ENCODE measurements at regions not wholly inside any gene's neighbourhood (a gene's known extent, or its start where the extent isn't known, plus 50 kb on each side); places are given as distances from the start of the nearest gene placed in this dataset.
"Not testable (repeated sequence)": the region's sequence is repeated elsewhere in the genome, so short reads cannot be mapped to it uniquely, and the experiment has no call there.

GRCh38 chrX:131885042-131885441 lies 138.1 kb upstream of the STK26 start:
- not testable (repeated sequence) for ATAC-seq; DNase-seq (ENCODE audit: low spot score in 2 of 2); H3K9me3 Mint-ChIP-seq; H3K36me3 Mint-ChIP-seq; H3K27ac Mint-ChIP-seq

- DNase-seq (ENCODE audit: low spot score in 2 of 2); H3K27ac Mint-ChIP-seq; ATAC-seq; H3K9me3 Mint-ChIP-seq; H3K36me3 Mint-ChIP-seq: not testable (repeated sequence)
Measured at GRCh38 chrX:131893857-131894256, 129.2 kb upstream of the STK26 start.

GRCh38 chrX:131894995-131895394 lies 128.1 kb upstream of the STK26 start:
- Mint-ChIP-seq H3K9me3 (no peaks in the 10 kb centered on the region), H3K36me3 (no peaks in the 10 kb centered on the region), H3K27ac (no peak overlapping the region)
- no peak for DNase-seq (ENCODE audit: low spot score in 2 of 2)
- peak in 1 of 2 donors; percentile 34 for ATAC-seq

GRCh38 chrX:131895807-131896206 lies 127.3 kb upstream of the STK26 start:
- DNase-seq (ENCODE audit: low spot score in 2 of 2) (no peak), ATAC-seq (no peak)
- H3K36me3 Mint-ChIP-seq, result no peaks in the 10 kb centered on the region
- no peak overlapping the region for H3K27ac Mint-ChIP-seq
- H3K9me3 Mint-ChIP-seq, result no peaks in the 10 kb centered on the region

GRCh38 chrX:131901546-131901945 lies 121.6 kb upstream of the STK26 start:
- no peak for ATAC-seq
- DNase-seq (ENCODE audit: low spot score in 2 of 2), result no peak
- Mint-ChIP-seq H3K36me3 (no peaks in the 10 kb centered on the region), H3K9me3 (no peaks in the 10 kb centered on the region), H3K27ac (no peak overlapping the region)

GRCh38 chrX:131907488-131908314 lies 115.4 kb upstream of the STK26 start:
- DNase-seq (ENCODE audit: low spot score in 2 of 2), result no peak
- Mint-ChIP-seq H3K36me3 (no peaks in the 10 kb centered on the region), H3K9me3 (no peaks in the 10 kb centered on the region), H3K27ac (no peak overlapping the region)
- ATAC-seq, result peak in 1 of 2 donors; percentile 41

- ATAC-seq (no peak), DNase-seq (ENCODE audit: low spot score in 2 of 2) (no peak)
- H3K36me3 Mint-ChIP-seq, result no peaks in the 10 kb centered on the region
- no peaks in the 10 kb centered on the region for H3K9me3 Mint-ChIP-seq
- no peak overlapping the region for H3K27ac Mint-ChIP-seq
Measured at GRCh38 chrX:131910586-131910985, 112.5 kb upstream of the STK26 start.

GRCh38 chrX:131915488-131915887 lies 107.6 kb upstream of the STK26 start:
- no peak overlapping the region for H3K27ac Mint-ChIP-seq
- ATAC-seq (no peak), DNase-seq (ENCODE audit: low spot score in 2 of 2) (no peak)
- peaks cover 0 to 3% of the 10 kb centered on the region in 2 donors for H3K9me3 Mint-ChIP-seq
- H3K36me3 Mint-ChIP-seq, result no peaks in the 10 kb centered on the region

GRCh38 chrX:131917588-131917987 lies 105.5 kb upstream of the STK26 start:
- Mint-ChIP-seq H3K9me3 (peaks cover 0 to 3% of the 10 kb centered on the region in 2 donors), H3K27ac (no peak overlapping the region), H3K36me3 (no peaks in the 10 kb centered on the region)
- no peak for ATAC-seq
- no peak for DNase-seq (ENCODE audit: low spot score in 2 of 2)

- DNase-seq (ENCODE audit: low spot score in 2 of 2), result no peak
- peak in 1 of 2 donors; percentile 43 for ATAC-seq
- Mint-ChIP-seq H3K27ac (peak overlapping the region in 1 of 2 donors; percentile 44), H3K36me3 (no peaks in the 10 kb centered on the region), H3K9me3 (peaks cover 0 to 3% of the 10 kb centered on the region in 2 donors)
Measured at GRCh38 chrX:131918839-131919238, 104.3 kb upstream of the STK26 start.

GRCh38 chrX:131923614-131924250 lies 99.4 kb upstream of the STK26 start:
- H3K9me3 Mint-ChIP-seq, result peaks cover 3 to 9% of the 10 kb centered on the region in 2 donors
- DNase-seq (ENCODE audit: low spot score in 2 of 2) (no peak), ATAC-seq (no peak)
- no peaks in the 10 kb centered on the region for H3K36me3 Mint-ChIP-seq
- H3K27ac Mint-ChIP-seq, result no peak overlapping the region

GRCh38 chrX:131938749-131939148 lies 84.4 kb upstream of the STK26 start:
- no peaks in the 10 kb centered on the region for H3K9me3 Mint-ChIP-seq
- H3K36me3 Mint-ChIP-seq, result no peaks in the 10 kb centered on the region

GRCh38 chrX:131942034-131942433 lies 81.1 kb upstream of the STK26 start:
- no peaks in the 10 kb centered on the region for H3K36me3 Mint-ChIP-seq
- ATAC-seq, result no peak

More at GRCh38 chrX:131938749-131939148, 84.4 kb upstream of the STK26 start:
- no peak for DNase-seq (ENCODE audit: low spot score in 2 of 2)
- no peak for ATAC-seq
- H3K27ac Mint-ChIP-seq, result no peak overlapping the region

GRCh38 chrX:131944936-131945902 lies 77.9 kb upstream of the STK26 start:
- ATAC-seq (peak; percentile 59 to 66), DNase-seq (ENCODE audit: low spot score in 2 of 2) (no peak)
- no peaks in the 10 kb centered on the region for H3K36me3 Mint-ChIP-seq
- H3K9me3 Mint-ChIP-seq, result no peaks in the 10 kb centered on the region
- H3K27ac Mint-ChIP-seq, result peak overlapping the region in 1 of 2 donors; percentile 65

More at GRCh38 chrX:131942034-131942433, 81.1 kb upstream of the STK26 start:
- H3K27ac Mint-ChIP-seq, result no peak overlapping the region
- no peak for DNase-seq (ENCODE audit: low spot score in 2 of 2)
- no peaks in the 10 kb centered on the region for H3K9me3 Mint-ChIP-seq

- no peak for DNase-seq (ENCODE audit: low spot score in 2 of 2)
- H3K36me3 Mint-ChIP-seq, result peaks cover 7 to 9% of the 10 kb centered on the region in 2 donors
- ATAC-seq, result no peak
- H3K27ac Mint-ChIP-seq, result no peak overlapping the region
- peaks cover 0 to 9% of the 10 kb centered on the region in 2 donors for H3K9me3 Mint-ChIP-seq
Measured at GRCh38 chrX:131951166-131951565, 71.9 kb upstream of the STK26 start.

GRCh38 chrX:131955099-131955777 lies 67.9 kb upstream of the STK26 start:
- ATAC-seq (peak in 1 of 2 donors; percentile 75), DNase-seq (ENCODE audit: low spot score in 2 of 2) (no peak)
- Mint-ChIP-seq H3K27ac (no peak overlapping the region), H3K36me3 (peaks cover 7 to 9% of the 10 kb centered on the region in 2 donors), H3K9me3 (peaks cover 0 to 15% of the 10 kb centered on the region in 2 donors)
